Hematopoietic multipotent progenitor cell treated with erythropoietin and hydrocortisone succinate and interleukin-3 and kit ligand, for 6 days (in vitro differentiated cells): ENCODE measurements at regions not wholly inside any gene's neighbourhood (a gene's known extent, or its start where the extent isn't known, plus 50 kb on each side); places are given as distances from the start of the nearest gene placed in this dataset.

Experiments
- DNase-seq: peaks from one replicate; pipeline ENCODE4 v3.0.0-alpha.2; 2015

- DNase-seq = no peak
Observed at GRCh38 chr2:19846567-19846966, 55.2 kb downstream of the TTC32 start.

DNA sequence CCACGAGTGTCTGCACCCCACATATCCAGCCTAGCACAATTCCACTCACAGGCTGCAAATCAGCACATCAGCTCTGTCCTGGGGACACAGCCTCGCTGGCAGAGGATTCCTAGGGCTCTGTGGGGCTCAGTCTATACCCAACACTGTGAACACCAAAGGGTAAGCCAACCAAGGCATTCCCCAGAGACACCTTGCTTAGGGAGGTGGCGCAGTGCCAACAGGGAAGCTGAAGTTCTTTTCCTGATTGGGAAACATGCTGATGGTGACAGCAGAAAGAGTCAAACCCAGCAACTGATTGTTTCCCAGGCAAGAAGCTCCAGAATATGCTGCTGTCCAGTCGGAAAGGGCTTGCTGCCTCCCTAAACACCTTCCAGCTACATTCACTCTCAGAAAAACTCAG is 55.8 kb downstream of the TTC32 start:
- DNase-seq = no peak

- DNase-seq = no peak
Observed at GRCh38 chr2:19845323-19845920, 56.4 kb downstream of the TTC32 start.

- no peak for DNase-seq
Observed at GRCh38 chr2:19844750-19845149, 57.0 kb downstream of the TTC32 start.

- no peak for DNase-seq
Observed at GRCh38 chr2:19843992-19844515, 57.7 kb downstream of the TTC32 start.

DNA sequence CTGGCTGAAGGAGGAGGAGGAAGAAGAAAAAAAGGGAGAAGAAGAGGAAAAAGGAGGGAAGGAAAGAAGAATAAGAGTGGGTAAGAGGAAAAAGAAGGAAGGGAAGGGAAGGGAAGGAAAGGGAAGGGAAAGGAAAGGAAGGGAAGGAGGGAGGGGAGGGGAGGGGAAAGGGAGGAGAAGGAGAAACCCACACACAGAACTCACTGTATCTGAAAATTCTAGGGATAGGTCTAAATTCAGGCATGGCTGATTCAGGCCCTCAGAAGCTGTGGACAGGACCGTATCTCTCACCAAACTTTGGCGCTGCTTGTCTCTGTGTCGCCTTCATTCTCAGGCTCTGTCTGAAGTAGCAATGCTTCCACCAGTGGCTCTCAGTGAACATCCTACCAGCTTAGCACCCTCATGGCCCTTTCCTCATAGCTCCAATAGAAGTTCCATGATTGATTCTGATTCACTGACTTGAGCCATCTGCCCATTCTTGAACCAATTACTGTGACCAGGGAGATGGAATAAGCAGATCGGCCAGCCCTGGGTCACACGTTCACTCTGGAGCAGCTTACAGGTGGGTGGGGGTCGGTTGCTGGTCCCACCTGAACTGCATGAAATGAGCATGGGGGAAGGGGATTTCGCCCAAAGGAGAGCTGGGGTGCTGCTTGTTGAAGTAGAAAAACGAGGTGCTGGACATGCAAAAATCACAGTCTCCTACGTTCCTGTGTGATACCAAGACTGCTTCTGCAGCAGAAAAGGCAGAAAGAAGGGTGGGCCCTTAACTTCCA is 59.7 kb downstream of the TTC32 start:
- no peak for DNase-seq

DNA sequence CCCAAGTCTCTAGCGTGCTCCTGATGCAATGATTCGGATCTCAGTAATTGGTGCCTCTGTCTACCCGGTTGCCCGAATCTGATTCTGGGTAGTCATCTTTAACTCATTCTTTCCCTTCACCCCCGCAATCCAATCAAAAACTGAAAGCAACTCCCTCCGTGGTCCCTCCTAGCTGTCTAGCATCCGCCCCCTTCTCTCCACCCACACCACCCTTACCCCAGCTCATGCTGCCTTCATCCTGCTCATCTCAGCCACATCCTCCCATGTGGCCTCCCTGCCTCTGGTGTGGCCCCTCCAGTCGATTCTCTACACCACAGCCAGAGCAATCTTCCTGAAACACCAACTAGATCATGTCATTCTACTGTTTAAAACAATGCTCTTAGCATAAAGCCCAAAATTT is 62.3 kb downstream of the TTC32 start:
- no peak for DNase-seq

GRCh38 chr2:19838616-19839015 is 63.2 kb downstream of the TTC32 start:
- no peak for DNase-seq

DNA sequence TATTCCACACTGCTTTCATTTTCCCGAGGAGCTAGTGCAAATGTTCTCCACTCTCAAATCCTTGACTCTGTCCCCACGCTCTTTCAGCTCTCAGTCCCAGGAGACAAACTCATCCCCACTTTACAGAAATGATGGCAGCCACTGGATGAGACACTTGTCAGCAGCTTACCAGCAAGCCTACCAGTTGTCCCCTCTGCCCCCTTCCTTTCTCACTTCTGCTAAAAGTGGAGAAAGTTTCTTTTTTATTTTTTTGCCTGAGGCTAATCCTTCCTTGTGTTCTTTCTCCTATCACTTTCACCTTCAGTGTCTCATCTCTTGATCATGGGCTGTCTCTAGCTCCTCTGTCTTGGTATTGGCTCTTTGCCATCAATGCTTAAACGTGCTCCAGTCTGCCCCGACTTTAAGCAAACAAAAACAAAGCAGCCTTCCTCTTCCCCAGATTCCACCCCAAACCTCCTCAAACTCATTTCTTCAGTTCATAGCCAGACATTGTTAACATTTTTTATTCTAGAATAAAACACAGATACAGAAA is 64.5 kb downstream of the TTC32 start:
- DNase-seq = no peak

DNA sequence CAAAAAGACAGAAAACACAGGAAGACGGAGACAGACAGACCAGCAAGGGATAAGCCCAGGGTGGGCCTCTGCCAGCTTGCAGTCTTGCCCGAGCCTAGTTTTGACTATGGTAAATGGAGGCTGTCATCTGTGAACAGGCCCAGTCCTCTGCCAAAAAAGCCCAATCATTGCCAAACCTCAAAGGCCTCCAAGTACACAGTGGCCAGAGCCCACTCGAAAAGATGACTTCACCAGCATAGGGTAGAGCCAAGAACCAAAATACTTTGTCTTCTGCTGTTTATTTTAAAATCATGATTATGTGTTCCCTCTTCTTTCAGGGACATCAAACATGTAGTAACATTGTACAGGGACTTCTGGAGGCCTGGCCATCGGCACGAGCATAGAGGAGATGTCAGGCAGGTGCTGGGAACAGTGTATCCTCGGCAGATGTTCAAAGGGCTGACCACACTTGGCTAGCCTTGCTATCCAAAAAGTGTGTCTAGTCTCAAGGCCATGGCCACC is 66.0 kb downstream of the TTC32 start:
- no peak for DNase-seq

GRCh38 chr2:19833978-19834377 is 67.8 kb downstream of the TTC32 start:
- no peak for DNase-seq

DNA sequence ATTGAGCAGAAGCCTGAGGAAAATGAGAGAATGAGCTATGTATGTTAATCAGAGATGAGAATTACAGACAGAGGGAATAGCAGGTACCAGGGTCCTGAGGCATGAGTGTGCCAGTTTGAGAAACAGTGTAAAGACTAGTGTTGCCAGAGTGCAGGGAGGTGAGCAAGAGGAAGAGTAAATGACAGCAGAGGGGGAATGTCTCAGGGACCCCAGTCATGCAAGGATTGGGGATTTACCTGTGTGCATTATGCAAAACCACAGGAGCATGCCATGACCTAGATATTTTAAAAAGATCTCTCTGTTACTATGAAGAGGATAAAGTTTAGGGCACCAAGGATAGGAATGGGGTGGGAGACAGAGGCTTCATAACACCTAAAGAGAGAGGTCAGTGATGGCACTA is 72.1 kb downstream of the TTC32 start:
- no peak for DNase-seq

DNA sequence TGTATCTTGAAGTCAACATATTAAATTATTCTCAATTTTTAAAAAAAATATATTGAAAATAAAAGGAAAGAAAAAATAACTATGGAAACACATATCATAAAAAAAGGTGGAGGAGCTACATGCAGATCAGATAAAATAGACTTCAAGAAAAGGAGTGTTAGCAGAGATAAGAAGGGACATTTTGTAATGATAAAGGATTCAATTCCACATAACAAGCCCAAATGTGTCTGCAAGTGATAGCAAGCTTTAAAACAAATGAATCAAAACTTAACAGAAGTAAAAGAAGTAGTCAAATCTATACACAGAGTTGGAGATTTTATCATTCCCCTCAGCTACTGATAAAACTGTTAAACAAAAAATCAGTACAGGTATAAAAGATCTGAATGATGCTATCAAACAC is 74.9 kb downstream of the TTC32 start:
- no peak for DNase-seq

DNA sequence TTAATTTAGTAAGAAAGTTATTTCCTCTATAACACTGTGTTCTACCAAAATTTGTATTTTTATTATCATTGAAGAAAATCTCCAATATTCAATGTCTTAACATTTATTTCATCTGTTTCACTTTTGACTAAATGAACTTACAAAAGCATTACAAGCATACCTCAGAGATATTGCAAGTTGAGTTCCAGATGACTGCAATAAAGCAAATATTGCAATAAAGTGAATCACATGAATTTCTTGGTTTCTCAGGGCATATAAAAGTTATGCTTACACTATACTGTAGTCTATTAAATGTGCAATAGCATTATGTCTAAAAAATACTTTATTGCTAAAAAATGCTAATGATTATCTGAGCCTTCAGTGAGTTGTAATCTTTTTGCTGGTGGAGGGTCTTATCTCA is 78.3 kb downstream of the TTC32 start:
- no peak for DNase-seq

- DNase-seq = no peak
Observed at GRCh38 chr2:19819097-19820065, 82.4 kb downstream of the TTC32 start.

DNA sequence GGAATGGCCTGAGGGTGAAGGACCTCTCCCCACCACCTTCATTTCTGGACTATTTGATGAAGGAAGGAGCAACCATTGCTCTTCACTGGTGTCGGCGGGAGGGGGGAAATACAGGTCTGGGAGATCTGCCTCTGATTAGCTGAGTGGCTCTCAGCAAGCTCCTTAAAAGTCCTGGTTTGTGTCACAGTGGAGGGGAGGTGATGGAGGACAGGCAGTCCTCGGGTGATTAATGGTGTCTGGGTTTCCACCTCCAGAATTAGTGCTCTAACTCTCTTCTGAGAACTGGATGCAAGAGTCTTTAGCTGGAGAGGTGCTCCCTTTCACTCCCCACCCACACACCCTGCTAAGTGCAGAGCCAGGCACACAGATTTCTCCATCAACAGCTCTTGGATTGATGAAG is 83.2 kb downstream of the TTC32 start:
- DNase-seq = no peak

- no peak for DNase-seq
Observed at GRCh38 chr2:19818039-19818438, 83.7 kb downstream of the TTC32 start.

DNA sequence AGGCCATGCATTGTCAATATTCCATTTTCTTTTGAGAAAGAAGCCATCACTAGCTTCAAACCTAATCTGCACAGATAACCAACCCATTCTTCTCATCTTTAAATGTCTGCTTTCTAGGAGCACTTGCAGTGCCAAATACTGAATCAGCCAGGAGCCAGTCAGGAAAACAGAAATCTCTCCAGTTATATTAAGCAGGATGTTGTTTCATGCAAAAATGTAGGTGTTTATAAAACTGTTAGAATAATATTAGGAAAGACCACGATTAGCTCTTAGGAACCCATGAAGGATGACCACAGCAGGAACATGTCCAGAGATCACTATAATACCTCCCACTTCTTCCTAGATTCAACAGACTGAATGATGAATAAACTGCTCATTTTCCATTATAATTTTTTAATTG is 86.0 kb downstream of the TTC32 start:
- no peak for DNase-seq

DNA sequence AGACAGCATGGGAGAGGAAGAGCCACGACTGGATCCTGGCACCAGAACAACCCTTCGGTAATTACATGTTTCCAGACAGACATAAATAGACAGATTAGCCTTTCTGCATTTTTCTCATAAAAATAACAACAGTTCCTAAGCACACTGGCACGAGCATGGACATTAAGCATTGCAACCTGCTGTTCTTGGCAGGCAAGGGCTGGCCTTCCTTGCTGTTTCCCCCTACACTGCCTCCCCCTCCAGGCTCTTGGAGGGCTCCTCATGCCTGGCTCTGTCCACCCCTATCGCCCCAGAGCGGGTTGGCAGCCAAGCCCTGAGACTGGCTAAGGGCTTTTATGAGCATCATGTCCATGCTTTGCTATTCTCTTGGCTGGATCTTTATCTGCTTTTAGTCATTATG is 89.6 kb downstream of the TTC32 start:
- DNase-seq = no peak

- DNase-seq = no peak
Observed at GRCh38 chr2:19811186-19811585, 90.6 kb downstream of the TTC32 start.

DNA sequence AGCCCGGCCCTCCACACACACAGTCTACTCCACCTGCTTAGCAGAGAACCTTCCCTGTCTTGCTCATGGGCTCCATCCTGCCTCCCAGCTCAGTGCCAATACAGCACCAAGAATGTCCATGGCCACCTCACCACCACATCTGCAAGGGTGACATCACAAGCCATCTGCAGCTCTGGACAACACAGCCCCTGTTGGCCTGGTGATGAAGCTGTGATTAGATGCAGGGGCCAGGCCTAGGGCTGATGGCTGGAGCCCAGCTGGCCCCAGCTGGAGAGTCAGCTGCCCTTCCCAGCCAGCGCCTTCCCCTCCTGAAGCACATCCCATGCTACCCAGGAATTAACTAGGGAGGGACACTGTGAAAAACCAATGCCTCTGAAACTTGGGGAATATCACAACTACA is 91.1 kb downstream of the TTC32 start:
- DNase-seq = no peak

DNA sequence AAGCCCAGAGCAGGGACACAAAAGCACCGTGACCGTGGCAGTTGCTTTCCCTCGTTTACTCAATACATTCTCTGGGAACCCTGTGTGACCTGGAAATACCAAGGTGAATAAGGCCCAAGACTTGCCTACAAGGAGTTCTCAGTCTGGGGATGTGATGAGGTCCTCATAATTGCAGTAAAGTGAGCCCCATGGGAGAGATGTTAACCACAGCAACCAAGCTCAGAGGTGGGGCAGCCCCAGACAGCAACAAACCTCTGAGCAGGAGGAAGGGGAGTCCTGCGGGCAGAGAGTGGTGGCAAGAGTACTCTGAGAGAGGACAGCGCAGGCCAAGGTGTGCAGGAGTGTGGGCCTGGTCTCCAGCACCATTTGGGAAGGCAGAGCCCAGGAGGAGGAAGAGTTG is 91.6 kb downstream of the TTC32 start:
- no peak for DNase-seq

GRCh38 chr2:19809206-19809605 is 92.6 kb downstream of the TTC32 start:
- DNase-seq = no peak
